Panc1 (cell line): ENCODE measurements at regions not wholly inside any gene's neighbourhood (a gene's known extent, or its start where the extent isn't known, plus 50 kb on each side); places are given as distances from the start of the nearest gene placed in this dataset.

Experiments
- ATAC-seq: fragments of 200-7000 bp; cut with Tn5 transposase; 2 replicates; pipeline ENCODE4 v1.9.1; 2020; ENCODE audit warnings: mild to moderate bottlenecking, moderate library complexity
- BruUV-seq: library from RNA; stranded (reverse); fragments of 400-500 nt; replicated peaks from 2 replicates; lab custom pipeline; 2021; lab: Mats Ljungman, UMichigan
- CTCF ChIA-PET: fragments of 300-600 bp; sonication (Branson Sonifier 250); formaldehyde crosslinking; loops from one replicate; lab custom pipeline; 2022; ENCODE audit warnings: antibody characterized with exemption; lab: Charles Lee
- POLR2A ChIA-PET: fragments of 300-600 bp; sonication (Branson Sonifier 250); formaldehyde crosslinking; loops from one replicate; lab custom pipeline; 2022; ENCODE audit warnings: antibody characterized with exemption; lab: Charles Lee
- DNase-seq: peaks from one replicate; pipeline ENCODE4 v3.0.0-alpha.2; 2010; ENCODE audit warnings: low read depth, low spot score
- H3K27ac ChIP-seq: 2 replicates; pipeline ENCODE4 v1.5.1; 2011; ENCODE audit warnings: mild to moderate bottlenecking, low read length, inconsistent platforms
- H3K27me3 ChIP-seq: fragments of 200-500 bp; sonication (Bioruptor generic); 2 replicates; pipeline ENCODE4 v1.6.0; 2014; ENCODE audit warnings: low read length, inconsistent platforms; ENCODE audit not compliant: control insufficient read depth, insufficient read depth
- H3K36me3 ChIP-seq: fragments of 200-500 bp; sonication (Bioruptor generic); 2 replicates; pipeline ENCODE4 v1.5.1; 2014; ENCODE audit warnings: inconsistent platforms, mild to moderate bottlenecking, low read length, moderate library complexity; ENCODE audit not compliant: control insufficient read depth, insufficient read depth
- H3K4me1 ChIP-seq: 2 replicates; pipeline ENCODE4 v1.5.1; 2011; ENCODE audit warnings: inconsistent platforms, mild to moderate bottlenecking, low read length, moderate library complexity; ENCODE audit not compliant: control insufficient read depth, insufficient read depth
- H3K4me3 ChIP-seq, 2 experiments: 2 replicates each; pipeline ENCODE4 v1.5.1; 2011 to 2012; ENCODE audit warnings: low read depth in 2 of 2, low read length in 2 of 2, mild to moderate bottlenecking in 2 of 2, inconsistent platforms in 1 of 2, moderate library complexity in 1 of 2
- H3K9me3 ChIP-seq: fragments of 200-500 bp; sonication (Bioruptor generic); 2 replicates; pipeline ENCODE4 v1.5.1; 2014; ENCODE audit warnings: low read depth, mild to moderate bottlenecking, inconsistent platforms, low read length, moderate library complexity; ENCODE audit not compliant: control insufficient read depth, insufficient read depth
- CTCF ChIP-seq: fragments of 450-650 bp; IDR thresholded peaks from 2 replicates; pipeline ENCODE4 v1.5.1; 2017; ENCODE audit warnings: mild to moderate bottlenecking
- POLR2AphosphoS5 ChIP-seq: IDR thresholded peaks from 2 replicates; pipeline ENCODE4 v1.6.1; 2012; ENCODE audit warnings: mild to moderate bottlenecking, low read depth, low read length, moderate library complexity
- REST ChIP-seq, 2 experiments: IDR thresholded peaks; 2 replicates each; pipeline ENCODE4 v1.6.1; 2011 to 2012; ENCODE audit warnings: low read depth in 2 of 2, control low read depth in 1 of 2, low read length in 1 of 2, mild to moderate bottlenecking in 1 of 2, moderate library complexity in 1 of 2; ENCODE audit not compliant: insufficient read depth in 1 of 2
- SIN3A ChIP-seq: IDR thresholded peaks from 2 replicates; pipeline ENCODE4 v1.6.1; 2012; ENCODE audit warnings: low read depth, mild to moderate bottlenecking, low read length, moderate library complexity, borderline replicate concordance; ENCODE audit not compliant: insufficient read depth
- TCF7L2 ChIP-seq: IDR thresholded peaks from 2 replicates; pipeline ENCODE4 v1.6.1; 2011; ENCODE audit warnings: mild to moderate bottlenecking, low read depth, low read length, inconsistent platforms
- in situ Hi-C: cut with HindIII; loops from 2 replicates; pipeline ENCODE4 v1.10.0; 2016; ENCODE audit warnings: low sequenced_read_pairs, low pct_unique_long_range_greater_than_20kb
- intact Hi-C: fragments of 100-400 bp; cut with micrococcal nuclease; formaldehyde crosslinking; loops from one replicate; pipeline ENCODE4 v1.10.0; 2022; ENCODE audit not compliant: unreplicated experiment

- Histone ChIP-seq H3K4me3 (no peak overlapping the region), H3K9me3 (no peaks in the 10 kb centered on the region), H3K4me1 (no peaks in the 10 kb centered on the region), H3K36me3 (no peaks in the 10 kb centered on the region), H3K27me3 (no peaks in the 10 kb centered on the region), H3K27ac (no peak overlapping the region)
- ChIA-PET POLR2A (no interaction called here), CTCF (no interaction called here)
- no peak for ATAC-seq
- in situ Hi-C loops (no loop called here), intact Hi-C loops (no loop called here)
- no TSS peak for BruUV-seq
- TF ChIP-seq SIN3A = no peak
- TF ChIP-seq CTCF = no peak
- no peak for TF ChIP-seq POLR2AphosphoS5
- no peak for TF ChIP-seq REST (IDR thresholded peaks at IDR 0.05; ENCODE audit: insufficient read depth in 1 of 2, low read depth in 2 of 2, low read length in 1 of 2)
- no peak for TF ChIP-seq TCF7L2
- no peak for DNase-seq
Observed at GRCh38 chr5:167801999-167802398, 489.4 kb upstream of the WWC1 start.

GRCh38 chr5:167802755-167803431 is 488.6 kb upstream of the WWC1 start:
- in situ Hi-C loops = no loop called here
- BruUV-seq = no TSS peak
- POLR2A ChIA-PET = no interaction called here
- Histone ChIP-seq H3K4me3 (no peak overlapping the region), H3K4me1 (no peaks in the 10 kb centered on the region), H3K36me3 (no peaks in the 10 kb centered on the region), H3K27me3 (no peaks in the 10 kb centered on the region), H3K27ac (no peak overlapping the region), H3K9me3 (no peaks in the 10 kb centered on the region)
- no peak for ATAC-seq
- intact Hi-C loops = no loop called here
- no peak for DNase-seq
- no peak for TF ChIP-seq CTCF
- no peak for TF ChIP-seq SIN3A
- TF ChIP-seq REST (IDR thresholded peaks at IDR 0.05; ENCODE audit: insufficient read depth in 1 of 2, low read depth in 2 of 2, low read length in 1 of 2) = no peak
- TF ChIP-seq TCF7L2 = no peak
- TF ChIP-seq POLR2AphosphoS5 = no peak
- CTCF ChIA-PET = no interaction called here
